ENCODE measurements at regions not wholly inside any gene's neighbourhood (a gene's known extent, or its start where the extent isn't known, plus 50 kb on each side); places are given as distances from the start of the nearest gene placed in this dataset.

- TF ChIP-seq CTCF (IDR thresholded peaks at IDR 0.05), result no peak
- TF ChIP-seq POLR2A (IDR thresholded peaks at IDR 0.05), result no peak
Observed at GRCh38 chr5:111820072-111820471, 63.1 kb upstream of the NREP start.
